ENCODE measurements at regions not wholly inside any gene's neighbourhood (a gene's known extent, or its start where the extent isn't known, plus 50 kb on each side); places are given as distances from the start of the nearest gene placed in this dataset.

GRCh38 chr12:89216211-89216952 lies 135.9 kb downstream of the DUSP6 start:
- ATAC-seq (ENCODE audit: low read depth) (no peak), DNase-seq (ENCODE audit: low spot score) (no peak)
- Histone ChIP-seq H3K27me3 (ENCODE audit: insufficient read depth, poor library complexity, severe bottlenecking) (no peaks in the 10 kb centered on the region), H3K4me1 (ENCODE audit: insufficient read depth, poor library complexity, severe bottlenecking) (peaks cover 16% of the 10 kb centered on the region), H3K9me3 (ENCODE audit: severe bottlenecking) (no peaks in the 10 kb centered on the region), H3K4me3 (ENCODE audit: severe bottlenecking) (no peak overlapping the region), H3K36me3 (ENCODE audit: low read depth) (no peaks in the 10 kb centered on the region), H3K27ac (ENCODE audit: poor library complexity, severe bottlenecking) (no peak overlapping the region)
- no peak for TF ChIP-seq CTCF (IDR thresholded peaks at IDR 0.05; ENCODE audit: poor library complexity, severe bottlenecking)

- Histone ChIP-seq H3K27ac (ENCODE audit: poor library complexity, severe bottlenecking) (no peak overlapping the region), H3K9me3 (ENCODE audit: severe bottlenecking) (no peaks in the 10 kb centered on the region), H3K27me3 (ENCODE audit: insufficient read depth, poor library complexity, severe bottlenecking) (no peaks in the 10 kb centered on the region), H3K36me3 (ENCODE audit: low read depth) (no peaks in the 10 kb centered on the region), H3K4me1 (ENCODE audit: insufficient read depth, poor library complexity, severe bottlenecking) (peaks cover 20% of the 10 kb centered on the region), H3K4me3 (ENCODE audit: severe bottlenecking) (no peak overlapping the region)
- no peak for DNase-seq (ENCODE audit: low spot score)
- no peak for TF ChIP-seq CTCF (IDR thresholded peaks at IDR 0.05; ENCODE audit: poor library complexity, severe bottlenecking)
- ATAC-seq (ENCODE audit: low read depth) = no peak
Measured at GRCh38 chr12:89215196-89215595, 137.1 kb downstream of the DUSP6 start.

GRCh38 chr12:89213747-89214146 lies 138.6 kb downstream of the DUSP6 start:
- H3K27me3 ChIP-seq (ENCODE audit: insufficient read depth, poor library complexity, severe bottlenecking) = no peaks in the 10 kb centered on the region
- TF ChIP-seq CTCF (IDR thresholded peaks at IDR 0.05; ENCODE audit: poor library complexity, severe bottlenecking) = no peak
- H3K36me3 ChIP-seq (ENCODE audit: low read depth) = no peaks in the 10 kb centered on the region
- DNase-seq (ENCODE audit: low spot score) (no peak), ATAC-seq (ENCODE audit: low read depth) (no peak)
- H3K4me1 ChIP-seq (ENCODE audit: insufficient read depth, poor library complexity, severe bottlenecking) = peaks cover 20% of the 10 kb centered on the region
- no peak overlapping the region for H3K27ac ChIP-seq (ENCODE audit: poor library complexity, severe bottlenecking)
- H3K4me3 ChIP-seq (ENCODE audit: severe bottlenecking) = no peak overlapping the region
- no peaks in the 10 kb centered on the region for H3K9me3 ChIP-seq (ENCODE audit: severe bottlenecking)

GRCh38 chr12:89213139-89213538 lies 139.2 kb downstream of the DUSP6 start:
- H3K9me3 ChIP-seq (ENCODE audit: severe bottlenecking) = no peaks in the 10 kb centered on the region
- DNase-seq (ENCODE audit: low spot score) (no peak), ATAC-seq (ENCODE audit: low read depth) (no peak)
- H3K27me3 ChIP-seq (ENCODE audit: insufficient read depth, poor library complexity, severe bottlenecking) = no peaks in the 10 kb centered on the region
- H3K4me1 ChIP-seq (ENCODE audit: insufficient read depth, poor library complexity, severe bottlenecking) = peaks cover 20% of the 10 kb centered on the region
- H3K4me3 ChIP-seq (ENCODE audit: severe bottlenecking) = no peak overlapping the region
- no peak for TF ChIP-seq CTCF (IDR thresholded peaks at IDR 0.05; ENCODE audit: poor library complexity, severe bottlenecking)
- H3K27ac ChIP-seq (ENCODE audit: poor library complexity, severe bottlenecking) = no peak overlapping the region
- no peaks in the 10 kb centered on the region for H3K36me3 ChIP-seq (ENCODE audit: low read depth)

- H3K9me3 ChIP-seq (ENCODE audit: severe bottlenecking) = no peaks in the 10 kb centered on the region
- H3K4me3 ChIP-seq (ENCODE audit: severe bottlenecking) = no peak overlapping the region
- ATAC-seq (ENCODE audit: low read depth) (0 out of 3 replicates have a peak, but pooled peaks have one; percentile 25), DNase-seq (ENCODE audit: low spot score) (no peak)
- peaks cover 20% of the 10 kb centered on the region for H3K4me1 ChIP-seq (ENCODE audit: insufficient read depth, poor library complexity, severe bottlenecking)
- H3K27me3 ChIP-seq (ENCODE audit: insufficient read depth, poor library complexity, severe bottlenecking) = no peaks in the 10 kb centered on the region
- no peak for TF ChIP-seq CTCF (IDR thresholded peaks at IDR 0.05; ENCODE audit: poor library complexity, severe bottlenecking)
- H3K27ac ChIP-seq (ENCODE audit: poor library complexity, severe bottlenecking) = no peak overlapping the region
- H3K36me3 ChIP-seq (ENCODE audit: low read depth) = no peaks in the 10 kb centered on the region
Measured at GRCh38 chr12:89212339-89212771, 139.9 kb downstream of the DUSP6 start.
